IMR-90 (cell line): ENCODE measurements at regions not wholly inside any gene's neighbourhood (a gene's known extent, or its start where the extent isn't known, plus 50 kb on each side); places are given as distances from the start of the nearest gene placed in this dataset.

Experiments used
- CEBPB ChIP-seq: IDR thresholded peaks from 2 replicates; pipeline ENCODE4 v1.6.1; 2012; ENCODE audit warnings: low read depth, low read length, improper control_type of control experiment
- MAFK ChIP-seq: IDR thresholded peaks from 2 replicates; pipeline ENCODE4 v1.6.1; 2012; ENCODE audit warnings: low read depth, low read length, improper control_type of control experiment
- POLR2A ChIP-seq: IDR thresholded peaks from 2 replicates; pipeline ENCODE4 v1.6.1; 2012; ENCODE audit warnings: mild to moderate bottlenecking, low read depth, low read length
- RAD21 ChIP-seq: IDR thresholded peaks from 2 replicates; pipeline ENCODE4 v1.6.1; 2012; ENCODE audit warnings: low read length, improper control_type of control experiment
- TF ChIP-seq, protein P1 (sequence below): conservative IDR thresholded peaks from 2 replicates; pipeline ENCODE4 v1.5.1; 2012; ENCODE audit warnings: mild to moderate bottlenecking, low read depth, low read length, improper control_type of control experiment

DNA sequence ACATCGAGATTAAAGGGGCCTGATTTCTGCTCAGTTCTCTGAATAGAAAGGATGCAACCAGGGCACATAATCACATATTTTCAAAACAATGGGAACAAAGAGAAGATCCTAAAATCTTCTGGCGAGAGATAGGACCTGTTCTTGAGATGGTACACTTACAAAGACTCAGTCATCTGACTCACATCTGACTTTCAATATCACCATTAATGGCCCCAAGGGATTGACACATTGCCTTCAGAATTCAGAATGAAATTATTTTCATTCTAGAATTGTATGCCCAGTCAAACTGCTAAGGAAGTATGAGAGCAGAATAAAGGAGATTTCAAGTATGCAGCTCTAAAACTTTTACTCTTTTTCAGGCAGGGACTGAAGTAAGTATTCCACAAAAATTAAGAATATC, 240.7 kb upstream of the POU3F2 start:
- TF ChIP-seq, protein P1, sequence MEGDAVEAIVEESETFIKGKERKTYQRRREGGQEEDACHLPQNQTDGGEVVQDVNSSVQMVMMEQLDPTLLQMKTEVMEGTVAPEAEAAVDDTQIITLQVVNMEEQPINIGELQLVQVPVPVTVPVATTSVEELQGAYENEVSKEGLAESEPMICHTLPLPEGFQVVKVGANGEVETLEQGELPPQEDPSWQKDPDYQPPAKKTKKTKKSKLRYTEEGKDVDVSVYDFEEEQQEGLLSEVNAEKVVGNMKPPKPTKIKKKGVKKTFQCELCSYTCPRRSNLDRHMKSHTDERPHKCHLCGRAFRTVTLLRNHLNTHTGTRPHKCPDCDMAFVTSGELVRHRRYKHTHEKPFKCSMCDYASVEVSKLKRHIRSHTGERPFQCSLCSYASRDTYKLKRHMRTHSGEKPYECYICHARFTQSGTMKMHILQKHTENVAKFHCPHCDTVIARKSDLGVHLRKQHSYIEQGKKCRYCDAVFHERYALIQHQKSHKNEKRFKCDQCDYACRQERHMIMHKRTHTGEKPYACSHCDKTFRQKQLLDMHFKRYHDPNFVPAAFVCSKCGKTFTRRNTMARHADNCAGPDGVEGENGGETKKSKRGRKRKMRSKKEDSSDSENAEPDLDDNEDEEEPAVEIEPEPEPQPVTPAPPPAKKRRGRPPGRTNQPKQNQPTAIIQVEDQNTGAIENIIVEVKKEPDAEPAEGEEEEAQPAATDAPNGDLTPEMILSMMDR = no peak
- TF ChIP-seq POLR2A (no peak), CEBPB (no peak), MAFK (no peak), RAD21 (no peak)
